Stimulated activated CD4-positive, alpha-beta T cell treated with anti-CD3 and anti-CD28 coated beads, Interleukin-15, amount 100 ng/mL, for 1 hour (primary cell): ENCODE measurements at regions not wholly inside any gene's neighbourhood (a gene's known extent, or its start where the extent isn't known, plus 50 kb on each side); places are given as distances from the start of the nearest gene placed in this dataset.
"Not testable (repeated sequence)": the region's sequence is repeated elsewhere in the genome, so short reads cannot be mapped to it uniquely, and the experiment has no call there.

Source experiments
- DNase-seq, 2 donors: peaks; one replicate each; pipeline ENCODE4 v3.0.0-alpha.2; 2020; ENCODE audit warnings: low read depth in 1 of 2, low spot score in 1 of 2

DNA sequence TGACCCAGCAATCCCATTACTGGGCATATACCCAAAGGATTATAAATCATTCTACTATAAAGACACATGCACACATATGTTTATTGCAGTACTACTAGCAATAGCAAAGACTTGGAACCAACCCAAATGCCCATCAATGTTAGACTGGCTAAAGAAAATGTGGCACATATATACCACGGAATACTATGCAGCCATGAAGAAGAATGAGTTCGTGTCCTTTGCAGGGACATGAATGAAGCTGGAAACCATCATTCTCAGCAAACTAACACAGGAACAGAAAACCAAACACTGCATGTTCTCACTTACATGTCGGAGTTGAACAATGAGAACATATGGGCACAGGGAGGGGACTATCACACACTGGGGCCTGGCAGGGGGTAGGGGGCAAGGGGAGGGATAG, 183.0 kb downstream of the HACE1 start:
- DNase-seq: not testable (repeated sequence)

DNA sequence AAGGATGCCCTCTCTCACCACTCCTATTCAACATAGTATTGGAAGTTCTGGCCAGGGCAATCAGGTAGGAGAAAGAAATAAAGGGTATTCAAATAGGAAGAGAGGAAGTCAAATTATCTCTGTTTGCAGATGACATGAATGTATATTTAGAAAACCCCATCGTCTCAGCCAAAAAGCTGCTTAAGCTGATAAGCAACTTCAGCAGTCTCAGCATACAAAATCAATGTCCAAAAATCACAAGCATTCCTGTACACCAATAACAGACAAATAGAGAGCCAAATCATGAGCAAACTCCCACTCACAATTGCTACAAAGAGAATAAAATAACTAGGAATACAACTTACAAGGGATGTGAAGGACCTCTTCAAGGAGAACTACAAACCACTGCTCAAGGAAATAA, 184.6 kb downstream of the HACE1 start:
- DNase-seq: not testable (repeated sequence)

DNA sequence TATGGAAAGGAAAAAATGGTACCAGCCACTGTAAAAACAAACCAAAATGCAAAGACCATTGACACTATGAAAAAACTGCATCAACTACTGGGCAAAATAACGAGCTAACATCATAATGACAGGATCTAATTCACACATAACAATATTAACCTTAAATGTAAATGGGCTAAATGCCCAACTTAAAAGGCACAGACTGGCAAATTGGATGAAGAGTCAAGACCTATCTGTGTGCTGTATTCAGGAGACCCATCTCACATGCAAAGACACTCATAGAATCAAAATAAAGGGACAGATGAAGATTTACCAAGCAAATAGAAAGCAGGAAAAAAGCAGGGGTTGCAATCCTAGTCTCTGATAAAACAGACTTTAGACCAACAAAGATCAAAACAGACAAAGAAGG, 186.6 kb downstream of the HACE1 start:
- not testable (repeated sequence) for DNase-seq

DNA sequence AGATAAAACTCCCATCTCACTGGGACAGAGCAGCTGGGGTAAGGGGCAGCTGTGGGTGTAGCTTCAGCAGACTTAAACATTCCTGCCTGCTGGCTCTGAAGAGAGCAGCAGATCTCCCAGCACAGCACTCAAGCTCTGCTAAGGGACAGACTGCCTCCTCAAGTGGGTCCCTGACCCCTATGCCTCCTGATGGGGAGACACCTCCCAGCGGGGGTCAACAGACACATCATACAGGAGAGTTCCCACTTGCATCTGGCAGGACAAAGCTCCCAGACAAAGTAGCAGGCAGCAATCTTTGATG, 188.2 kb downstream of the HACE1 start:
- DNase-seq: not testable (repeated sequence)

DNA sequence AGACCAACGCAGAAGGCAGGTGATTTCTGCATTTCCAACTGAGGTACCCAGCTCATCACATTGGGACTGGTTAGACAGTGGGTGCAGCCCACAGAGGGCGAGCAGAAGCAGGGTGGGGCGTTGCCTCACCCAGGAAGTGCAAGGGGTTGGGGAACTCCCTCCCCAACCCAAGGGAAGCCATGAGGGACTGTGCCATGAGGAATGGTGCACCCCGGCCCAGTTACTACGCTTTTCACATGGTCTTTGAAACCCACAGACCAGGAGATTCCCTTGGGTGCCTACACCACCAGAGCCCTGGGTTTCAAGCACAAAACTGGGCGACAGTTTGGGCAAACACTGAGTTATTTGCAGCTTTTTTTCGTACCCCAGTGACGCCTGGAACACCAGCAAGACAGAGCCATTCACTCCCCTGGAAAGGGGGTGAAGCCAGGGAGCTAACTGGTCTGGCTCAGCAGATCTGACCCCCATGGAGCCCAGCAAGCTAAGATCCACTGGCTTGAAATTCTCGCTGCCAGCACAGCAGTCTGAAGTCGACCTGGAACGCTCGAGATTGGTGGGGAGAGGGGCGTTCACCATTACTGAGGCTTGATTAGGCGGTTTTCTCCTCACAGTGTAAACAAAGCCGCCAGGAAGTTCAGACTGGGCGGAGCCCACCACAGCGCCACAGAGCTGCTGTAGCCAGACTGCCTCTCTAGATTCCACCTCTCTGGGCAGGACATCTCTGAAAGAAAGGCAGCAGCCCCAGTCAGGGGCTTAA, 188.7 kb downstream of the HACE1 start:
- not testable (repeated sequence) for DNase-seq

DNA sequence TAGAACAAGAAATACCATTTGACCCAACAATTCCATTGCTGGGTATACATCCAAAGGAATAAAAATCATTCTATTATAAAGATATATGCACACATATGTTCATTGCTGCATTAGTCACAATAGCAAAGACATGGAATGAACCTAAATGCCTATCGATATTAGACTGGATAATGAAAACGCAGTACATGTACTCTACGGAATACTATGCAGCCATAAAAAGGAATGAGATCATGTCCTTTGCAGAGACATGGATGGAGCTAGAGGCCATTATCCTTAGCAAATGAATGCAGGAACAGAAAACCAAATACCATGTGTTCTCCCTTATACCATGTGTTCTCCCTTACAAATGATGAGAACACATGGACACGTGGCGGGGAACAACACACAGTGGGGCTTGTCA, 190.2 kb downstream of the HACE1 start:
- DNase-seq: no peak

DNA sequence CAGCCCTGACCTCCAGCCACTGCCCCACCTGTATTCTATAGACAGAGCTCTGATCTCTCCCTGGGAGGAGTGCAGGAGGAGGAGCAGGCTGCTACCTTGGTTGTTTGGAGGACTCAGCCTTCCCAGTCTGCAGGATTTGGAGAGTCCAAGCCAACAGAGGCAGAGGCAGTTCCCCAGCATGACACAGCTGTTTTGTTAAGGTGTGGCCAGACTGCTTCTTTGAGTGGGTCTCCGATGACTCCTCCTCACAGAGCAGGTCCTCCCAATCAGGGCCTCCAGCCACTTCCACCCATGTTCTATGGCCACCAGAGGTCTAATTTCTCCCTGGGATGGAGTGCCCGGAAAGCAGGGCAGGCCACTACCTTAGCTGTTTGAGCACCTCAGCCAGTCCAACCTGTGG, 203.5 kb downstream of the HACE1 start:
- DNase-seq: no peak

DNA sequence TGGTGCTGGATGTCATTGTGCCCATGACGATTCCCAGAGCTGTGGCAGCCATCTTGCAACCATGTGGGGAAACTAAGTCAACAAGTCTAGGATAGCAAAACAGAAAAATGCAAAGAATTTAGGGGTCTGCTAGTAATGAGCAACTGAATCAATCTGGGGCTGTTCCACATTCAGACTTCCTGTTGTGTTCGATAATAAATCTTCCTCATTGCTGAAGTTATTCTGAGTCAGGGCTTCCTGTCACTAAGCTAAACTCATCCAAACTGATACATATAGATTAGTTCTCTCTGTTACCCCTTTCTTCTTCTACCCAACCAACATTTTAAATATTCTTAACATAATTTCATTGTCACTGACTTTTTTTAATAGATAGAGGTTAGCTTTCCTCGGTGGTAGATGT, 205.9 kb downstream of the HACE1 start:
- DNase-seq: no peak

DNA sequence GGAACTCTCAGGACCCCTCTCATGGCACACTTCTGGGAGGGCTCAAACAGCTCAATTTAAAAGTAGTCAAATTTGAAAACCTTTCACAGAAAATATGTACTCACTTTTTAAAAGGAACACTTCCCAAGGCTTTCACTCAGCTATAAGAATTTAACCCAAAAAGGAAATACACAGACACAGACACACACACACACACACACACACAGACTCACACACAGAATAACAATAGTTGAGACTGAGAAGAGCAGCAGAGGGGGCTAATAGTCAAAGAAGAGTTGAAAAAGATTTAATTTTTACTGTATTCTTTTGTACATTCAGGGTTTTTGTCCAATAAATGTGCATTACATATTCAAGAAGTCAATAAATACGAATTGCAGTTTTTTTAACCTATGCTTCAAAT, 211.4 kb downstream of the HACE1 start:
- DNase-seq: no peak

DNA sequence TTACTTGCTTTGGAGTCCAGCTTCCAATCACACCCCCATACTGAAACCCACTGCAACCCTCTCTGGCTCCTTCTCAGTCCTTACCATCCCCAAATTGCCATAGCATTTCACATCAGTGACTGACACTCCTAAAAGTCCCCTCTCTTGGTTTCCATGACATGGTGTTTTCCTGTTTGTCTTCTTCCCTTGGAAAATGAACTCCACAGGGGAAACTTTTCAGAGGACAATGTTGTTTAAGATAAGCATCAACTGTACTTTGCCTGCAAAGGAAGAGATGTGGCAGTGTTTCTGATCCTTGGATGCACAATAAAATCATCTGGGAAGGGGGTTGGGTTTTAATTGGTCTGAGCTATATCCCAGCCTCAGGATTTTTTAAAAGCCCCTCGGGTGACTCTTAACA, 214.9 kb downstream of the HACE1 start:
- DNase-seq: no peak

DNA sequence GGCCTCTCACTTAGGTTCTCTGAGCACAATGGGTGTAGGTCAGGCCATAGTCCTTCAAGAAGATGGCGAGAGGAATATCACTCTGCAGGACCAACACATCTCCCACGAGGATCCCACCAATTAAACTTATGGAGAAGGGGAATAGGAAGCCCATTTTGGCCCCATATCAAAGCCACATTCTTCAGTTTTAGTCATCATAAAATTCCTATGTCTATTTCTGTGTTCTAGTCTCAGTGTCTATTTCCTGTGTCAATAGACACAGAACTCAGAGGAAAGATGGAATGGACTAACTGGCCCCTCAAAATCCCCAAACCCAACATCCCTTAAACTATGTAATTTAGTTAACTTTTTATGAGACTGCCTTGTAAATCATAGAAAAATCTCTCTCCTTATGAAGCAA, 216.8 kb downstream of the HACE1 start:
- no peak for DNase-seq

DNA sequence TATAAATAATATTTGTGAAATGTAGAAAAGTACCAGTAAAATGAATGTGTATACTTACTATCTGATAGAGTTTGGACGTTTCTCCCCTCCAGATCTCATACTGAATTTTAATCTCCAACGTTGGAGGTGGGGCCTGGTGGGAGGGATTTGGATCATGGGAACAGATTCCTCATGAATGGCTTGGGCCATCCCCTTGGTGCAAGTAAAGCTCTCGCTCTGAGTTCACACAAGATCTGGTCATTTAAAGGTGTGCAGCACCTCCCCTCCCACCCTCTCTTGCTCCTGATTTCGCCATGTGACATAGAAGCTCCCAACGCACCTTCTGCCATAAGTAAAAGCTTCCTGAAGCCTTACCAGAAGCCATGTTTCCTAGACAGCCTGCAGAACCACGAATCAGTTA, 219.0 kb downstream of the HACE1 start:
- no peak for DNase-seq

DNA sequence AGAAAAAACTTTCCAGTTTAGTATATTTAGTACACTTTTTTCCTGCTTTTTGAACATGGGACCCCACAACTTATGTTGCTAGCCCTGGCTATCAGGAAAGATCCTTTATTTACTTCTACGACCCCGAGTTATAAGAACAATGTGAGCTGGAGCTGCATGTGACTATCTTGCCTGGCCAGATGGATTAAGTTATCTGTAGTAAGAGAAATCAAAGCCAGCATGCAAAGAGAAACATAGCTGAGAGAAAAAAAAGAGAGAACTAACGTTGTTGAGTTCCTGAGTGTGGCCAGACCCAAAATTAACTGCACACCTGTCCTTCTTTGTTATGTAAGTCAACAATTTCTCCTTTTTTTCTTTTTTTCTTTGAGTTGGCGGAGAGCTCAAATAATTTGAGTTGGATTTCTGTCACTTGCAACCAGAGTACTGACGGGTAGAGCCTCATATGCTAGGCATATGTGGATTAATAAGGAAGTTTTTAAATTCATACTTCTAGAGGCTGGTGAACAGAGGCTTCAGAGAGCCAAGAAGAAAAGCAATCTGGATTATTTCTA, 219.5 kb downstream of the HACE1 start:
- no peak for DNase-seq

DNA sequence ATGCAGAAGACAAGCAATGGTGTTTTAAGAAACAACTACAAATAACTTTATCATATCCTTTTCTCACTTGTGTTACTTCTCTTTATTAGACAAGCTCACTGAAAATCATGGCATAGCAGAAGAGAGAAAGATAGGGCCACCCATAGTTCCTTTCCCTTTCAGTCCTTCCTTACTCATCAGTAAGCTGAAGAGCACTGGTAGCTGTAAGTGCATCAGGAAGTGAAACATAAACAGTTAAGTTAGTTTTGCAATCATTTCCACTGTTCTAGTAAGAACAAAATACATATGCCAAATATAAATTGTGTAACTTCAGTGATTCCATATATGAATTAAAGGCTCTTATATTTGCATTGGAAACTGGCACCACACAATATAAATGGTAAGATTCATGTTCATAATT, 220.1 kb downstream of the HACE1 start:
- no peak for DNase-seq

DNA sequence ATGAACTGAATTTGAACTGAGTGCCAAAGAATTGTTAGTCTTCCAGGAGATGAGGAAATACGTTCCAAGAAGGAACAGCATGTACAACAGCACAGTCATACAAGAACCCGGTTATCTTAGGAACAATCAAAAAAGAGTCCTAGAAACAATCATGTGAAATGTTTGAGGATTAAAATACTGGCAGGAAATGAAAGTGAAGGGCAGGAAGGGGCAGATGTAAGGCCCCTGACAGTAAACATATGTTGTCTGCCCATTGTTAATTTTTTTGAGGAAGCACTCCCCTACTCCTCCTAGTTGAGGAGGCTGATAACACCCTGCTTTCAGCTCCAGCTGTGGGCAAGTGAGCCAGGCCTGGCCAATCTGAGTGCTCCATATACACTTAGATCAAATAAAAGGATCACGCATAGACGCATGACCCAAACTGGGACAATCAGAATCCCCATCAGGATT, 220.9 kb downstream of the HACE1 start:
- DNase-seq: no peak

DNA sequence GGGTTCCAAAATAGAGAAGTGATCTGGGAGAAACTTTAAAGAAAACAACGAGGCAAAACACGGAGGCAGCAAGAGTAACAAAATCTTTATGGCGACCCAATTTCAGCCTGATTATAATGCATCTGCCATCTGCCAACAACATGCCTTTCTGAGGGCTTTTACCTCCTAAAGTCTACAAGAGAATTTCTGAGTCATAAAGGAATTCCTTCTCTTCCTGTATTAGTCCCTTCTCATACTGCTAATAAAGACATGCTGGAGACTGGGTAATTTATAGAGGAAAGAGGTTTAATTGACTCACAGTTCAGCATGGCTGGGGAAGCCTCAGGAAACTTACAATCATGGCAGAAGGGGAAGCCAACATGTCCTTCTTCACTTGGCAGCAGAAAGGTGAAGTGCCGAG, 226.6 kb downstream of the HACE1 start:
- no peak for DNase-seq

DNA sequence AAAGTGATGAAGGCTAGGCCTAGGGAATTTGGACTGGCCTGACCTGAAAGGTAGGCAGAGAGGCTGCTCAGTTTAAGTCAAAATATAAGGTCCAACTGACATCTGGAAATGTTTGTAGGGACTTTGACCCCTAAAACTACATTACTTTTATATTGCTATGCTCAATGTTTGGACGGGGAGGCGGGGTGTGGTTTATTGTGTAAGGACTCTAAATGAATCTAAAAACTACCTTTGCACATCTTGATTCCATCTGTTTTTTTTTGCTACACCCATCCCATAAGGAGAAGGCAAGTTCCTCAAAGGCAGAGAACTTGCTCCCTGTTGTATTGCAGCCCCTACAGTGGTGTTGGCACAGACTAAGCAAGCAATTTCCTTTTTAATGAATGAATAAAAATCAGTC, 227.1 kb downstream of the HACE1 start:
- no peak for DNase-seq

DNA sequence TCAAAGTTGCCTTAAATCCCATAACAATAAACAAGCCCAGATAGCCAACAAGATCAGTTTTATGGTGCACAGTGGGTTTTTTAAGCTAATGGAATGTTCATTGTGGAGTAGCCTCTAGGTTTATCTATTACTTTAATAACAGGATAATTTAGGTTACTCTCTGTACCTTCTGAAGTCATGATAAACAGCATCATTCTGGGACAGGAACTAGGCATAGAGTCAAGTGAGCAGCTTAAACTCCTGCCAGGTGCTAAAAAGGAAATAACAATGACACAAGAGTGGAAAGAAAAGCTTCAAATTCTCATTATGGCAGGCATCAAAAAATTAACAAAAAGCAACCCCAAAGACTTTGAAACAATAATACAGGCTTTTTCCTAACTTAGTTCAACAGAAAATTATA, 228.8 kb downstream of the HACE1 start:
- no peak for DNase-seq

DNA sequence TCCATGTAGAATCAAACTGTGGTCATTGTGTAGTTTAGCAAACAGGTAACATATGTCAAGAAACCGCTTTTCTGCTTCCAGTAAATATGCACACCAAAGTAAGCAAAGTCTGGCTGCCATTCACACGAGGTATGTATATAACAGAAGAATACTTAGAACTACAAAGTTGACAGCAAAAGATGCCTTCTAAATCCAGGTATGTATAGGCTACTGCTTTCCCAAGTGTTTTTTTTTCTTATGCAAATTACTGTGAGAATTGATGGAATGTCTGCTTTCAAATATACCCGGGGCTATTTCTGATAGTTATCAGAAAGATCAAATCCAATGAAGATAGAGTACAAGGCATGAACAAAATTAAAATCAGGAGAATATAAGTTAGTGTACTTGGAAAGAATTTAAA, 229.2 kb downstream of the HACE1 start:
- DNase-seq: no peak

DNA sequence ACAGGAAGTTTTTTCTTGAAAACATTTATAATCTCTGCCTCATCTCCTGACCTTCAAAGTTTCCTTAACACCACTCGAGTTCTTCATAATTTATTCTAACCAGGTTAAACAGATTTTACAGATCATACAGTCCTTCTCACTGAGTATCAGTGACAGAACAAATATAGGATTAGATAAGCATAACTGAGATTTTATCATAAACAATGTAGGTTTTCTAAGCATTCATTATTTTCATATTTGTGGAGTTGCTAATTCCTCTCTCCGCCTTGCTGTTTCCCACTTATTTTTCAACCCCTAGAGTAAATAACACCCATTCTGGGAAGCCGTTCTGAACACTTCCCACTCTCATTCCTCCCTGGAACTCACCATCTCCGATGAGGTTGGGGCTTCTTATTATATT, 229.9 kb downstream of the HACE1 start:
- DNase-seq: no peak

DNA sequence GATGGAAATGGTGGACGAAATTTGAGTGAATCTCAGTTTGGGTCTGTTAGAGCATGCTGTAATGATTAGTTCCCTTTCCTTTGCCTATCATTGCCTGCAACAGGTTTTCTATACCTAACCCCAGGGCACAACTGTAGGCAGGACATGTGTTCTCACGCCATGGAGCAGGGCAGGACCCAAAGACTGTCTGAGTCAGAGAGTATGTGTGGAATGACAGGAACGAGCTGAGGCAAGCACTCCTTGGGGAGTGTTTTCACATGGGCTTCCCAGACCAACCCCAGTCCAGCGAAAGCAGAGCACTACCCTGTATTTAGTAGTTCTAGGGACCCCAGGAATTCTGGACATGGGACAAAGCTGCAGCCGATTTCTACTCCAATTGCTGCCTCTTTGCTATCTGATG, 234.2 kb downstream of the HACE1 start:
- no peak for DNase-seq

DNA sequence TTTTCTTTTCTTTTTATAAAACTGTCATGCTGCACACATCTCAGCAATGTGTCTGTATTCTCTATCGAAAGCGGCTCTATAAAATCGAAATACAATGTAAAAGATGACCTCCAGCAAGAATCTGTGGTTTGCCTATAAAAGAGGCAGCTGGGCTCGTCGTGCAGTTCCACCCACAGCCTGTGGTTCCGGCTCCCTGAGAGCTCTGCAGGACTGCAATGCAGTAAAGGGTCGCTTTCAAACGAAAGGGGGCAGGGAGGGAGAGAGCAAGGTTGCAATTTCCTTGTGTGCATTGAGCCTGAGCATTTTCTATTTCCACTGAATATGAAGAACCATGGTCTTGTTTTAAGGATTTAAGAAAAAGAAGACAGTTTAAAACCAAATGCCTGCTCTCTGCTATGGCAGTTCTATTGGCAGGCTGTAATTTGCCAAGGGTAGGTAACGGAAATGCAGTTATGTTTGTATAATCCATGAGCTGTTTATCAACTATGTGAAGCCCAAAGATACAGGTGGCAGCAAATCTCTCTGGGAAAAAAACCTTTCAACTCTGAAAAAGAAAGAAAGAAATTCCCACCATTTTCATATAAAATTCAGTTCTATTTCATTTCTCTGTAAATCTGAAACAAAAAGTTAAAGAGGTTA, 236.5 kb downstream of the HACE1 start:
- DNase-seq: no peak

DNA sequence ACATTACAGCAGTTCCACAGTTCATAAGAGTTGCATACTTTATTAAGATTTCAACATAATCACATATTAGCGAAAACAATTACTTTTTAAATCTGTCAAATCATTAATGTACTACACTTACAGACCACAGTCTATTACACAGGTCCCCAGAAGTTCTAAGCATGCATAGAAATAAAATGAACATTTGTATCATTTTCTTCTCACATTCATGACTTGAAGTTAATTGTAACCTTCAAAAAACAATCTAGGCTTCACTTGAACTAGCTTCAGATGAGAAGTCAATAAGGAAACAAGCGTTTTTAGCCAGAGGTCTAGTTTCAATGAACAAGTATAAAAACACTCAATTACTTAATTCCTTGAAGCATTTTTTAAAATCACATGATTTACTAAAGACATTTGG, 238.3 kb downstream of the HACE1 start:
- DNase-seq: no peak
